ENCODE measurements at regions not wholly inside any gene's neighbourhood (a gene's known extent, or its start where the extent isn't known, plus 50 kb on each side); places are given as distances from the start of the nearest gene placed in this dataset.

- TF ChIP-seq EZH2 (IDR thresholded peaks at IDR 0.05) (no peak), EGR1 (IDR thresholded peaks at IDR 0.05; ENCODE audit: low read depth) (no peak)
These were observed 259.5 kb upstream of the POU2AF2 start (continued) for GRCh38 chr11:110986016-110986415.

DNA sequence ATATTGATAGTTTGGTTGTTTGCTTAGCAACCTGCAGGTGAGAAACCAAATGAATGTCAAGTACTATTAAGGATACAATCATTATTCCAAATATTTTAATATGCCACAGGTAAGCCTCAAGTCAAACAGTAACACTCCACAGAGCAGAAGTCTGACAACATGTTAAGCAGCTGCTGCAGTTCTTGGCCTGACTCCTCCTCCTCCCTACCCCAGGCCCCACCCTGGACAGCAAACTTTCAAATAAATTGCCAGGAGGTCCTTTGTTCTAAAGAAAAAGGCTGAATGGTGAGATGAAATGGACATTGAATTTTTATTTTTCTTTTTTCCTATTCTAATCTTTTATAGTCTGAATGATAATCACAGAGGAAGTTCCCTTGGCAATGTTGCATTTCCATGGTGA, 260.0 kb upstream of the POU2AF2 start:
- RAD21 ChIA-PET (ENCODE audit: low non-redundant PET in 1 of 2, low total read pairs in 2 of 2, uncharacterized antibody in 2 of 2, unreplicated experiment in 2 of 2) = no interaction called here
- Histone ChIP-seq H3K36me3 (ENCODE audit: control insufficient read depth in 1 of 2, insufficient read depth in 2 of 2, low read length in 2 of 2) (no peaks in the 10 kb centered on the region), H3K4me3 (replicated peaks in 1 of 2; ENCODE audit: low read depth in 1 of 2, low read length in 2 of 2) (no peak overlapping the region), H4K20me1 (ENCODE audit: insufficient read depth) (no peaks in the 10 kb centered on the region), H3K27me3 (ENCODE audit: insufficient read depth, low read length) (0 out of 2 replicates have a peak, but pooled peaks cover 8% of the 10 kb centered on the region), H3K9ac (ENCODE audit: low read length) (no peak overlapping the region), H3K9me2 (ENCODE audit: insufficient read depth) (no peaks in the 10 kb centered on the region), H3K4me2 (ENCODE audit: low read length) (no peak overlapping the region), H3K4me1 (ENCODE audit: control insufficient read depth in 1 of 2, insufficient read depth in 2 of 2, low read length in 2 of 2) (0 out of 4 replicates have a peak, but pooled peaks cover 0 to 3% of the 10 kb centered on the region in 2 experiments), H3K27ac (ENCODE audit: low read depth, low read length) (no peak overlapping the region), H3K79me2 (ENCODE audit: insufficient read depth, low read length) (no peaks in the 10 kb centered on the region), H3K9me3 (ENCODE audit: control insufficient read depth in 1 of 2, insufficient read depth in 1 of 2, low read depth in 1 of 2, low read length in 2 of 2) (no peaks in the 10 kb centered on the region), H2AFZ (ENCODE audit: low read depth, low read length, poor library complexity, severe bottlenecking) (no peak overlapping the region)
- no TSS peak for BruUV-seq (replicated peaks)
- TF ChIP-seq JUND (IDR thresholded peaks at IDR 0.05) (no peak), ZNF274 (IDR thresholded peaks at IDR 0.05; ENCODE audit: low read depth, low read length) (no peak), SP1 (IDR thresholded peaks at IDR 0.05; ENCODE audit: low read depth) (no peak), ATF3 (IDR thresholded peaks at IDR 0.05) (no peak), SIN3A (IDR thresholded peaks at IDR 0.05; ENCODE audit: low read depth) (no peak), EZH2phosphoT487 (IDR thresholded peaks at IDR 0.05; ENCODE audit: borderline replicate concordance) (no peak)
- TF ChIP-seq, protein P1, sequence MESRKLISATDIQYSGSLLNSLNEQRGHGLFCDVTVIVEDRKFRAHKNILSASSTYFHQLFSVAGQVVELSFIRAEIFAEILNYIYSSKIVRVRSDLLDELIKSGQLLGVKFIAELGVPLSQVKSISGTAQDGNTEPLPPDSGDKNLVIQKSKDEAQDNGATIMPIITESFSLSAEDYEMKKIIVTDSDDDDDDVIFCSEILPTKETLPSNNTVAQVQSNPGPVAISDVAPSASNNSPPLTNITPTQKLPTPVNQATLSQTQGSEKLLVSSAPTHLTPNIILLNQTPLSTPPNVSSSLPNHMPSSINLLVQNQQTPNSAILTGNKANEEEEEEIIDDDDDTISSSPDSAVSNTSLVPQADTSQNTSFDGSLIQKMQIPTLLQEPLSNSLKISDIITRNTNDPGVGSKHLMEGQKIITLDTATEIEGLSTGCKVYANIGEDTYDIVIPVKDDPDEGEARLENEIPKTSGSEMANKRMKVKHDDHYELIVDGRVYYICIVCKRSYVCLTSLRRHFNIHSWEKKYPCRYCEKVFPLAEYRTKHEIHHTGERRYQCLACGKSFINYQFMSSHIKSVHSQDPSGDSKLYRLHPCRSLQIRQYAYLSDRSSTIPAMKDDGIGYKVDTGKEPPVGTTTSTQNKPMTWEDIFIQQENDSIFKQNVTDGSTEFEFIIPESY (IDR thresholded peaks at IDR 0.05; ENCODE audit: extremely low read depth, insufficient replicate concordance, low read length) = no peak
- CTCF ChIA-PET = no interaction called here
- POLR2A ChIA-PET = no interaction called here
- no peak for DNase-seq (ENCODE audit: low read depth, low spot score)
- intact Hi-C loops (cut with micrococcal nuclease) = no loop called here
- no peak for ATAC-seq
